ENCODE measurements at regions not wholly inside any gene's neighbourhood (a gene's known extent, or its start where the extent isn't known, plus 50 kb on each side); places are given as distances from the start of the nearest gene placed in this dataset.

DNA sequence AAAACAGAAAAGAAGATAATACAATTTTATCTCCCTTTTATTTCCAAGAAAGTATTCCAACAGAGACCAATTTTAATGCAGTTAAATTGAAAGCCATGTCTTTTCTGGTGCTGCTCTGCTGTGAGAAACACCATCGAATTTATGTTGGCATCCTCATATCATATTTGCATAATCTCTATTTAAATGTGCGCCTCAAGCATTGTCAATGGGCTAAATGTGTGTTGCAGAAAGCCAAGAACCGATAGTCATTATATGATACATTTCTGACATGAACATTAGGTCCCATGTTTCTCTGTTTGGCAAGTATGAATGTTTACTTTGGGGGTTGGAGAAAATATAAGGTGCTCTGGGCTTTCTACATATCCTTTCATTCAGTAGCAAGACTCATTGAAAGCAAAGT is 1023.5 kb upstream of the CELF2 start:
- Histone ChIP-seq H3K27ac (ENCODE audit: low read length) (no peak overlapping the region), H3K27me3 (ENCODE audit: control insufficient read depth, insufficient read depth, low read length) (no peaks in the 10 kb centered on the region), H3K4me1 (ENCODE audit: control insufficient read depth, insufficient read depth, low read length) (no peaks in the 10 kb centered on the region), H3K36me3 (ENCODE audit: control insufficient read depth, insufficient read depth, low read length) (no peaks in the 10 kb centered on the region), H3K9me3 (ENCODE audit: control insufficient read depth, insufficient read depth, low read length) (no peaks in the 10 kb centered on the region), H3K4me3 (ENCODE audit: low read length) (no peak overlapping the region)
- H3K27ac Mint-ChIP-seq = no peak overlapping the region
- no peak for DNase-seq
- intact Hi-C loops (cut with micrococcal nuclease) = no loop called here
- no peaks in the 10 kb centered on the region for H3K4me1 Mint-ChIP-seq
- WGBS (ENCODE audit: insufficient coverage) = 83% methylated on average over 3 of the region's 3 CpGs
- TF ChIP-seq, protein P1, sequence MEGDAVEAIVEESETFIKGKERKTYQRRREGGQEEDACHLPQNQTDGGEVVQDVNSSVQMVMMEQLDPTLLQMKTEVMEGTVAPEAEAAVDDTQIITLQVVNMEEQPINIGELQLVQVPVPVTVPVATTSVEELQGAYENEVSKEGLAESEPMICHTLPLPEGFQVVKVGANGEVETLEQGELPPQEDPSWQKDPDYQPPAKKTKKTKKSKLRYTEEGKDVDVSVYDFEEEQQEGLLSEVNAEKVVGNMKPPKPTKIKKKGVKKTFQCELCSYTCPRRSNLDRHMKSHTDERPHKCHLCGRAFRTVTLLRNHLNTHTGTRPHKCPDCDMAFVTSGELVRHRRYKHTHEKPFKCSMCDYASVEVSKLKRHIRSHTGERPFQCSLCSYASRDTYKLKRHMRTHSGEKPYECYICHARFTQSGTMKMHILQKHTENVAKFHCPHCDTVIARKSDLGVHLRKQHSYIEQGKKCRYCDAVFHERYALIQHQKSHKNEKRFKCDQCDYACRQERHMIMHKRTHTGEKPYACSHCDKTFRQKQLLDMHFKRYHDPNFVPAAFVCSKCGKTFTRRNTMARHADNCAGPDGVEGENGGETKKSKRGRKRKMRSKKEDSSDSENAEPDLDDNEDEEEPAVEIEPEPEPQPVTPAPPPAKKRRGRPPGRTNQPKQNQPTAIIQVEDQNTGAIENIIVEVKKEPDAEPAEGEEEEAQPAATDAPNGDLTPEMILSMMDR (IDR thresholded peaks at IDR 0.05) = no peak
- no peaks in the 10 kb centered on the region for H3K27me3 Mint-ChIP-seq (ENCODE audit: low read depth in 2 of 2)
- ATAC-seq = no peak
- peaks cover 0 to 2% of the 10 kb centered on the region in 2 donors for H3K9me3 Mint-ChIP-seq
- H3K36me3 Mint-ChIP-seq = no peaks in the 10 kb centered on the region
- no peak overlapping the region for H3K4me3 Mint-ChIP-seq

DNA sequence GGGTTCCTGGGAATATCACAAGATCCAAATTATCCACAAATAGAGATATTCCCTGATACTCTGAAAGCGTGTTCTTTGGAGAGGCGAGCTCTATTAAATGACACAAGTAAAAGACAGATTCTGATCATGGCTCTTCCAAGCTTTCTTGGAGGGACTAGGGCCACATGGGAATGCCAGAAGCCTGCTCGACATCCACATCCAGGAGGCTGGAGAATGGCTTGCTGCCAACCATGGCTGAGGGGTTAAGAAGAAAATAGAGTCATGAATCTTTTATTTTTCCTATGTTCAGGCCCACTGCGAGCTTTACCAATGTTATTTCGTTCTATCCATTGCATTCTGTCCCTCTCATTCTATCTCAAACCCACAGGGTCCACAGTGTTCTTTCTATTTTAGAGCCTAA is 1018.0 kb upstream of the CELF2 start:
- 88% methylated on average over 5 of the region's 5 CpGs for WGBS (ENCODE audit: insufficient coverage)
- DNase-seq (no peak), ATAC-seq (no peak)
- no peak overlapping the region for H3K4me3 Mint-ChIP-seq
- no peaks in the 10 kb centered on the region for H3K4me1 ChIP-seq (ENCODE audit: control insufficient read depth, insufficient read depth, low read length)
- H3K27ac ChIP-seq (ENCODE audit: low read length) = no peak overlapping the region
- H3K4me3 ChIP-seq (ENCODE audit: low read length) = no peak overlapping the region
- H3K27me3 Mint-ChIP-seq (ENCODE audit: low read depth in 2 of 2) = no peaks in the 10 kb centered on the region
- H3K27me3 ChIP-seq (ENCODE audit: control insufficient read depth, insufficient read depth, low read length) = no peaks in the 10 kb centered on the region
- H3K36me3 Mint-ChIP-seq = no peaks in the 10 kb centered on the region
- intact Hi-C loops (cut with micrococcal nuclease) = no loop called here
- no peaks in the 10 kb centered on the region for H3K9me3 ChIP-seq (ENCODE audit: control insufficient read depth, insufficient read depth, low read length)
- peaks cover 2 to 5% of the 10 kb centered on the region in 2 donors for H3K9me3 Mint-ChIP-seq
- TF ChIP-seq, protein P1 (IDR thresholded peaks at IDR 0.05) = no peak
- no peaks in the 10 kb centered on the region for H3K4me1 Mint-ChIP-seq
- no peak overlapping the region for H3K27ac Mint-ChIP-seq
- H3K36me3 ChIP-seq (ENCODE audit: control insufficient read depth, insufficient read depth, low read length) = no peaks in the 10 kb centered on the region

DNA sequence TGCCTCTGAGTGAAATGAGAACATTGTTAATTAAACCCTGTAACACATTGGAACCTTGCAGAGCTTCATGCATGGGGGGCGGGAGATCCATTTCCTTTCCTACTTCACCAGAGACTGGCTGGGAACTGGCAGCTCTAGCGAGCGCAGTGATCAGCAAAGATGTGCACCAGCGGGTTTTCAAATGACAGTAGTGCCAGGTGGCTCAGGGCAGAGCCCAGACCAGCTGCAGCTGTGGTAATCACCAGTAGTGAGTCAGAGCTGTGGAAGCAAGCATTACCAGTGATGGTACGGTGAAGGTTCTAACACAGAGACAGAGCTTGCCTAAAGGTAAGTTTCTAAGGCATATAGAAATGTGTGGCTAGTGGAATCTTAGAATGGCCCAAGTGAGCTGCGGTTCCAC is 1009.7 kb upstream of the CELF2 start:
- Mint-ChIP-seq H3K27ac (no peak overlapping the region), H3K27me3 (ENCODE audit: low read depth in 2 of 2) (peaks cover 0 to 2% of the 10 kb centered on the region in 2 donors), H3K4me1 (no peaks in the 10 kb centered on the region), H3K9me3 (peaks cover 4 to 5% of the 10 kb centered on the region in 2 donors), H3K4me3 (no peak overlapping the region), H3K36me3 (no peaks in the 10 kb centered on the region)
- intact Hi-C loops (cut with micrococcal nuclease) = no loop called here
- 79% methylated on average over 6 of the region's 6 CpGs for WGBS (ENCODE audit: insufficient coverage)
- Histone ChIP-seq H3K27ac (ENCODE audit: low read length) (no peak overlapping the region), H3K4me1 (ENCODE audit: control insufficient read depth, insufficient read depth, low read length) (no peaks in the 10 kb centered on the region), H3K4me3 (ENCODE audit: low read length) (no peak overlapping the region), H3K9me3 (ENCODE audit: control insufficient read depth, insufficient read depth, low read length) (peaks cover 3% of the 10 kb centered on the region), H3K27me3 (ENCODE audit: control insufficient read depth, insufficient read depth, low read length) (no peaks in the 10 kb centered on the region), H3K36me3 (ENCODE audit: control insufficient read depth, insufficient read depth, low read length) (no peaks in the 10 kb centered on the region)
- TF ChIP-seq, protein P1 (IDR thresholded peaks at IDR 0.05) = no peak
- no peak for ATAC-seq
- DNase-seq = no peak

DNA sequence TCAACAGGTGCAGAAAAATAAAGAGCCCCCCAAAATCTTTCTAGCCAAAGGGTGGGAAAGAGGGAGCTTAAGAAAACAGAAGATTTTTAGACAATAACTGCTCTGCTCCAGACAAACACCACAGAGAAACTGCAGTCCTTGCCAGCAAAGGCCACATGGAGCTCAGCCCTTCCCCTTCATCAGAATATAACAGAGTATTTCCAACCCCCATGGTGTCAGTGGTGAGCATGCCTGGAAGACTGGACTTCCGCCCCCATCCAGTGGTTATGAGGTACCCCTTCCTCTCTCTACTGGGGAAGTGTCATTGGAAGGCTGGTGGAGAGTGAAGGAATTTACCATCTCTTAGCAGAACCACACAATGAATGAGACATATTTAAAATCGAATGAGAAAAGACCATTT is 1007.3 kb upstream of the CELF2 start:
- no peak overlapping the region for H3K4me3 Mint-ChIP-seq
- Histone ChIP-seq H3K9me3 (ENCODE audit: control insufficient read depth, insufficient read depth, low read length) (peaks cover 3% of the 10 kb centered on the region), H3K4me3 (ENCODE audit: low read length) (no peak overlapping the region), H3K4me1 (ENCODE audit: control insufficient read depth, insufficient read depth, low read length) (no peaks in the 10 kb centered on the region), H3K36me3 (ENCODE audit: control insufficient read depth, insufficient read depth, low read length) (no peaks in the 10 kb centered on the region), H3K27me3 (ENCODE audit: control insufficient read depth, insufficient read depth, low read length) (no peaks in the 10 kb centered on the region), H3K27ac (ENCODE audit: low read length) (no peak overlapping the region)
- DNase-seq (no peak), ATAC-seq (no peak)
- peaks cover 2 to 4% of the 10 kb centered on the region in 2 donors for H3K9me3 Mint-ChIP-seq
- no peaks in the 10 kb centered on the region for H3K4me1 Mint-ChIP-seq
- H3K27me3 Mint-ChIP-seq (ENCODE audit: low read depth in 2 of 2) = peaks cover 0 to 2% of the 10 kb centered on the region in 2 donors
- no peak overlapping the region for H3K27ac Mint-ChIP-seq
- TF ChIP-seq, protein P1 (IDR thresholded peaks at IDR 0.05) = no peak
- no peaks in the 10 kb centered on the region for H3K36me3 Mint-ChIP-seq
- WGBS (ENCODE audit: insufficient coverage) = no CpG with 5 or more reads among the region's 2 CpGs
- intact Hi-C loops (cut with micrococcal nuclease) = no loop called here
